Neuron (in vitro differentiated cells): ENCODE measurements at regions not wholly inside any gene's neighbourhood (a gene's known extent, or its start where the extent isn't known, plus 50 kb on each side); places are given as distances from the start of the nearest gene placed in this dataset.

Experiments
- H2AFZ ChIP-seq: one replicate; pipeline ENCODE4 v1.6.1; 2013; ENCODE audit warnings: low read depth, mild to moderate bottlenecking, inconsistent platforms, low read length, moderate library complexity
- H3K27me3 ChIP-seq: one replicate; pipeline ENCODE4 v1.6.1; 2013; ENCODE audit warnings: low read length; ENCODE audit not compliant: insufficient read depth
- H3K36me3 ChIP-seq: one replicate; pipeline ENCODE4 v1.6.1; 2013; ENCODE audit warnings: low read length; ENCODE audit not compliant: insufficient read depth
- H3K4me1 ChIP-seq: one replicate; pipeline ENCODE4 v1.6.1; 2013; ENCODE audit warnings: low read length; ENCODE audit not compliant: insufficient read depth
- H3K4me3 ChIP-seq: 2 replicates; pipeline ENCODE4 v1.5.1; 2013; ENCODE audit warnings: mild to moderate bottlenecking, low read length, moderate library complexity
- H3K9me3 ChIP-seq: one replicate; pipeline ENCODE4 v1.6.1; 2013; ENCODE audit warnings: low read length

GRCh38 chr16:61596655-61597054, 439.6 kb downstream of the CDH8 start:
- Histone ChIP-seq H3K4me3 (no peak overlapping the region), H3K36me3 (no peaks in the 10 kb centered on the region), H3K27me3 (no peaks in the 10 kb centered on the region), H3K4me1 (no peaks in the 10 kb centered on the region), H2AFZ (no peak overlapping the region), H3K9me3 (no peaks in the 10 kb centered on the region)

GRCh38 chr16:61595605-61596004, 440.6 kb downstream of the CDH8 start:
- Histone ChIP-seq H3K4me3 (no peak overlapping the region), H3K36me3 (no peaks in the 10 kb centered on the region), H2AFZ (no peak overlapping the region)

GRCh38 chr16:61590577-61590976, 445.7 kb downstream of the CDH8 start:
- H2AFZ ChIP-seq = no peak overlapping the region
- no peak overlapping the region for H3K4me3 ChIP-seq
- H3K36me3 ChIP-seq = no peaks in the 10 kb centered on the region
- no peaks in the 10 kb centered on the region for H3K9me3 ChIP-seq
- H3K27me3 ChIP-seq = no peaks in the 10 kb centered on the region
- no peaks in the 10 kb centered on the region for H3K4me1 ChIP-seq

More at GRCh38 chr16:61595605-61596004, 440.6 kb downstream of the CDH8 start:
- Histone ChIP-seq H3K4me1 (no peaks in the 10 kb centered on the region), H3K9me3 (no peaks in the 10 kb centered on the region), H3K27me3 (no peaks in the 10 kb centered on the region)

GRCh38 chr16:61587526-61587925, 448.7 kb downstream of the CDH8 start:
- no peak overlapping the region for H3K4me3 ChIP-seq
- H3K27me3 ChIP-seq = no peaks in the 10 kb centered on the region
- H3K9me3 ChIP-seq = no peaks in the 10 kb centered on the region
- H2AFZ ChIP-seq = no peak overlapping the region
- no peaks in the 10 kb centered on the region for H3K4me1 ChIP-seq
- no peaks in the 10 kb centered on the region for H3K36me3 ChIP-seq

- Histone ChIP-seq H3K9me3 (no peaks in the 10 kb centered on the region), H3K4me3 (no peak overlapping the region), H3K4me1 (no peaks in the 10 kb centered on the region), H3K27me3 (no peaks in the 10 kb centered on the region), H2AFZ (no peak overlapping the region), H3K36me3 (no peaks in the 10 kb centered on the region)
Observed at GRCh38 chr16:61581417-61582046, 454.7 kb downstream of the CDH8 start.

GRCh38 chr16:61580579-61580978, 455.7 kb downstream of the CDH8 start:
- no peaks in the 10 kb centered on the region for H3K36me3 ChIP-seq
- no peaks in the 10 kb centered on the region for H3K27me3 ChIP-seq
- no peaks in the 10 kb centered on the region for H3K9me3 ChIP-seq
- H2AFZ ChIP-seq = no peak overlapping the region
- peaks cover 4% of the 10 kb centered on the region for H3K4me1 ChIP-seq
- H3K4me3 ChIP-seq = no peak overlapping the region

GRCh38 chr16:61579195-61579594, 457.0 kb downstream of the CDH8 start:
- H3K4me1 ChIP-seq = peaks cover 6% of the 10 kb centered on the region
- H3K9me3 ChIP-seq = no peaks in the 10 kb centered on the region
- H2AFZ ChIP-seq = no peak overlapping the region
- no peak overlapping the region for H3K4me3 ChIP-seq
- no peaks in the 10 kb centered on the region for H3K36me3 ChIP-seq
- no peaks in the 10 kb centered on the region for H3K27me3 ChIP-seq

GRCh38 chr16:61576476-61576875, 459.8 kb downstream of the CDH8 start:
- no peaks in the 10 kb centered on the region for H3K36me3 ChIP-seq
- H3K9me3 ChIP-seq = no peaks in the 10 kb centered on the region
- no peak overlapping the region for H3K4me3 ChIP-seq
- no peaks in the 10 kb centered on the region for H3K27me3 ChIP-seq
- no peak overlapping the region for H2AFZ ChIP-seq
- peaks cover 6% of the 10 kb centered on the region for H3K4me1 ChIP-seq

GRCh38 chr16:61575617-61576016, 460.6 kb downstream of the CDH8 start:
- Histone ChIP-seq H3K4me3 (no peak overlapping the region), H3K4me1 (peaks cover 6% of the 10 kb centered on the region), H2AFZ (no peak overlapping the region), H3K27me3 (no peaks in the 10 kb centered on the region), H3K9me3 (no peaks in the 10 kb centered on the region), H3K36me3 (no peaks in the 10 kb centered on the region)

- Histone ChIP-seq H3K4me3 (no peak overlapping the region), H2AFZ (no peak overlapping the region), H3K36me3 (no peaks in the 10 kb centered on the region), H3K9me3 (no peaks in the 10 kb centered on the region), H3K27me3 (no peaks in the 10 kb centered on the region), H3K4me1 (peaks cover 2% of the 10 kb centered on the region)
Observed at GRCh38 chr16:61569028-61569427, 467.2 kb downstream of the CDH8 start.

- peaks cover 2% of the 10 kb centered on the region for H3K4me1 ChIP-seq
- H3K9me3 ChIP-seq = no peaks in the 10 kb centered on the region
- H2AFZ ChIP-seq = no peak overlapping the region
Observed at GRCh38 chr16:61564716-61565115, 471.5 kb downstream of the CDH8 start.

GRCh38 chr16:61555718-61556441, 480.4 kb downstream of the CDH8 start:
- Histone ChIP-seq H3K4me1 (no peaks in the 10 kb centered on the region), H3K27me3 (no peaks in the 10 kb centered on the region)

More at GRCh38 chr16:61564716-61565115, 471.5 kb downstream of the CDH8 start:
- Histone ChIP-seq H3K4me3 (no peak overlapping the region), H3K27me3 (no peaks in the 10 kb centered on the region), H3K36me3 (no peaks in the 10 kb centered on the region)

GRCh38 chr16:61549327-61549726, 486.9 kb downstream of the CDH8 start:
- Histone ChIP-seq H3K4me3 (no peak overlapping the region), H3K27me3 (no peaks in the 10 kb centered on the region), H2AFZ (no peak overlapping the region), H3K36me3 (no peaks in the 10 kb centered on the region), H3K4me1 (no peaks in the 10 kb centered on the region), H3K9me3 (no peaks in the 10 kb centered on the region)

More at GRCh38 chr16:61555718-61556441, 480.4 kb downstream of the CDH8 start:
- Histone ChIP-seq H3K36me3 (no peaks in the 10 kb centered on the region), H3K9me3 (no peaks in the 10 kb centered on the region), H3K4me3 (no peak overlapping the region), H2AFZ (no peak overlapping the region)
